SH-SY5Y (cell line): ENCODE measurements at regions not wholly inside any gene's neighbourhood (a gene's known extent, or its start where the extent isn't known, plus 50 kb on each side); places are given as distances from the start of the nearest gene placed in this dataset.

Source experiments
- GATA2 ChIP-seq: IDR thresholded peaks from 2 replicates; pipeline ENCODE4 v1.6.1; 2011; ENCODE audit warnings: mild to moderate bottlenecking, low read depth, low read length
- GATA3 ChIP-seq: IDR thresholded peaks from 2 replicates; pipeline ENCODE4 v1.6.1; 2011; ENCODE audit warnings: low read depth, mild to moderate bottlenecking, low read length, moderate library complexity

- TF ChIP-seq GATA3: no peak
- TF ChIP-seq GATA2: no peak
These were observed 162.9 kb upstream of the PRSS58 start for GRCh38 chr7:142420554-142421362.

GRCh38 chr7:142418326-142418725, 160.5 kb upstream of the PRSS58 start:
- TF ChIP-seq GATA2: no peak
- no peak for TF ChIP-seq GATA3

- no peak for TF ChIP-seq GATA2
- TF ChIP-seq GATA3: no peak
These were observed 157.1 kb upstream of the PRSS58 start for GRCh38 chr7:142414915-142415314.

- TF ChIP-seq GATA3: no peak
- no peak for TF ChIP-seq GATA2
These were observed 156.3 kb upstream of the PRSS58 start for GRCh38 chr7:142414135-142414534.

GRCh38 chr7:142413280-142414000, 155.6 kb upstream of the PRSS58 start:
- TF ChIP-seq GATA2 (no peak), GATA3 (no peak)

- TF ChIP-seq GATA2 (no peak), GATA3 (no peak)
These were observed 154.8 kb upstream of the PRSS58 start for GRCh38 chr7:142412551-142413193.

GRCh38 chr7:142409471-142409870, 151.6 kb upstream of the PRSS58 start:
- TF ChIP-seq GATA3 (no peak), GATA2 (no peak)

GRCh38 chr7:142408794-142409193, 150.9 kb upstream of the PRSS58 start:
- TF ChIP-seq GATA2 (no peak), GATA3 (no peak)

- TF ChIP-seq GATA2 (no peak), GATA3 (no peak)
These were observed 150.2 kb upstream of the PRSS58 start for GRCh38 chr7:142407939-142408570.

GRCh38 chr7:142405122-142405765, 147.4 kb upstream of the PRSS58 start:
- no peak for TF ChIP-seq GATA3
- TF ChIP-seq GATA2: no peak

- TF ChIP-seq GATA3 (no peak), GATA2 (no peak)
These were observed 144.1 kb upstream of the PRSS58 start for GRCh38 chr7:142401951-142402350.

- no peak for TF ChIP-seq GATA3
- TF ChIP-seq GATA2: no peak
These were observed 142.2 kb upstream of the PRSS58 start for GRCh38 chr7:142400042-142400533.

- TF ChIP-seq GATA2: no peak
- no peak for TF ChIP-seq GATA3
These were observed 133.5 kb upstream of the PRSS58 start for GRCh38 chr7:142391191-142391992.
